Astrocyte (in vitro differentiated cells and primary cell): ENCODE measurements at regions not wholly inside any gene's neighbourhood (a gene's known extent, or its start where the extent isn't known, plus 50 kb on each side); places are given as distances from the start of the nearest gene placed in this dataset.

ENCODE experiments used
- DNase-seq: peaks from one replicate; pipeline ENCODE4 v3.0.0-alpha.2; 2010; ENCODE audit warnings: low read depth
- FAIRE-seq: peaks from 2 replicates; lab custom pipeline; 2011; peaks lifted over from hg19 to GRCh38; lab: Jason Lieb, UNC
- H2AFZ ChIP-seq: 2 replicates; pipeline ENCODE4 v1.6.0; 2012; ENCODE audit warnings: low read depth, low read length, inconsistent platforms
- H3K27ac ChIP-seq: 2 replicates; pipeline ENCODE4 v1.5.1; 2011; ENCODE audit warnings: low read depth, low read length, inconsistent platforms
- H3K27me3 ChIP-seq: 2 replicates; pipeline ENCODE4 v1.6.0; 2011; ENCODE audit warnings: low read length, inconsistent platforms; ENCODE audit not compliant: insufficient read depth
- H3K36me3 ChIP-seq: 2 replicates; pipeline ENCODE4 v1.5.1; 2011; ENCODE audit warnings: low read length, inconsistent platforms; ENCODE audit not compliant: insufficient read depth
- H3K4me1 ChIP-seq: 2 replicates; pipeline ENCODE4 v1.5.1; 2011; ENCODE audit warnings: low read length, inconsistent platforms; ENCODE audit not compliant: insufficient read depth
- H3K4me2 ChIP-seq: 2 replicates; pipeline ENCODE4 v1.6.0; 2012; ENCODE audit warnings: low read length, inconsistent platforms
- H3K4me3 ChIP-seq: 2 replicates; pipeline ENCODE4 v1.5.1; 2011; ENCODE audit warnings: low read depth, mild to moderate bottlenecking, low read length, inconsistent platforms; ENCODE audit not compliant: insufficient read depth
- H3K79me2 ChIP-seq: 2 replicates; pipeline ENCODE4 v1.6.0; 2012; ENCODE audit warnings: mild to moderate bottlenecking, low read length, inconsistent platforms; ENCODE audit not compliant: insufficient read depth
- H3K9ac ChIP-seq: 2 replicates; pipeline ENCODE4 v1.6.0; 2012; ENCODE audit warnings: mild to moderate bottlenecking, low read length, inconsistent platforms
- H3K9me3 ChIP-seq: 2 replicates; pipeline ENCODE4 v1.5.1; 2012; ENCODE audit warnings: low read depth, mild to moderate bottlenecking, low read length, inconsistent platforms; ENCODE audit not compliant: insufficient read depth
- H4K20me1 ChIP-seq: 2 replicates; pipeline ENCODE4 v1.6.0; 2012; ENCODE audit warnings: low read length, inconsistent platforms; ENCODE audit not compliant: insufficient read depth
- H3K27ac Mint-ChIP-seq: one replicate; pipeline ENCODE4 v1.8.0; 2021; ENCODE audit warnings: mild to moderate bottlenecking, mixed read lengths; ENCODE audit not compliant: unreplicated experiment
- H3K27me3 Mint-ChIP-seq: one replicate; pipeline ENCODE4 v1.8.0; 2021; ENCODE audit warnings: low read depth, mixed read lengths; ENCODE audit not compliant: unreplicated experiment
- H3K36me3 Mint-ChIP-seq: one replicate; pipeline ENCODE4 v1.8.0; 2021; ENCODE audit warnings: low read depth, mixed read lengths; ENCODE audit not compliant: unreplicated experiment
- H3K4me1 Mint-ChIP-seq: one replicate; pipeline ENCODE4 v1.8.0; 2021; ENCODE audit warnings: low read depth, mixed read lengths; ENCODE audit not compliant: unreplicated experiment
- H3K4me3 Mint-ChIP-seq: one replicate; pipeline ENCODE4 v1.8.0; 2021; ENCODE audit warnings: mild to moderate bottlenecking, moderate library complexity, mixed read lengths; ENCODE audit not compliant: unreplicated experiment
- H3K9me3 Mint-ChIP-seq: one replicate; pipeline ENCODE4 v1.8.0; 2021; ENCODE audit warnings: mild to moderate bottlenecking, mixed read lengths; ENCODE audit not compliant: unreplicated experiment
- CTCF ChIP-seq: IDR thresholded peaks from 2 replicates; pipeline ENCODE4 v1.5.1; 2011; ENCODE audit warnings: low read depth, mild to moderate bottlenecking, inconsistent platforms, low read length, moderate library complexity; ENCODE audit not compliant: insufficient read depth
- EZH2 ChIP-seq: IDR thresholded peaks from 2 replicates; pipeline ENCODE4 v1.6.1; 2012; ENCODE audit warnings: mild to moderate bottlenecking, low read length, inconsistent platforms; ENCODE audit not compliant: insufficient read depth

DNA sequence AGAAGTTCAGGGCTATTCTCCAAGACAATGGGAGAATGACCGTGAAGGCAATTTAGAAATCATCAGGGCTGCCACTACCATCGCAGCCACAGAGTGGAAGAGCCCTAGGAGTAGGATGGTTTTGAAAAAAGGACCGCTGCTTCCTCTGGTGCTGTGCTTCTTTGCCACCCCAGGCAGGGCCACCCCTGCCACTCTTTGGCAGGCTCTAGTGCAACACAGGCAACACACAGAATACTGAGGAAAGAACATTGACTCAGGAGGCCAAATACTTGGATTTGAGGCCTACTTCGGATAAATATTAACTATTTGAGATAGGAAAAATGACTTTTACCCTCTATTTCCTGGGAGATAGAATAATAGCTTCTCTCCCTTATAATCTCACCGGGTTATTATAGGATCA is 228.9 kb upstream of the BOD1L1 start:
- H3K4me3 Mint-ChIP-seq: no peak overlapping the region
- H3K27ac ChIP-seq: no peak overlapping the region
- no peak overlapping the region for H3K9ac ChIP-seq
- H3K27me3 Mint-ChIP-seq: peaks cover 1% of the 10 kb centered on the region
- no peak overlapping the region for H3K27ac Mint-ChIP-seq
- peaks cover 4% of the 10 kb centered on the region for H3K4me1 Mint-ChIP-seq
- no peaks in the 10 kb centered on the region for H4K20me1 ChIP-seq
- DNase-seq (no peak), FAIRE-seq (no peak)
- no peaks in the 10 kb centered on the region for H3K4me1 ChIP-seq
- no peak overlapping the region for H2AFZ ChIP-seq
- no peaks in the 10 kb centered on the region for H3K36me3 Mint-ChIP-seq
- no peaks in the 10 kb centered on the region for H3K9me3 ChIP-seq
- H3K27me3 ChIP-seq: no peaks in the 10 kb centered on the region
- no peak overlapping the region for H3K4me2 ChIP-seq
- no peak overlapping the region for H3K4me3 ChIP-seq
- H3K79me2 ChIP-seq: no peaks in the 10 kb centered on the region
- H3K36me3 ChIP-seq: no peaks in the 10 kb centered on the region
- TF ChIP-seq EZH2 (no peak), CTCF (no peak)
- H3K9me3 Mint-ChIP-seq: peaks cover 6% of the 10 kb centered on the region

DNA sequence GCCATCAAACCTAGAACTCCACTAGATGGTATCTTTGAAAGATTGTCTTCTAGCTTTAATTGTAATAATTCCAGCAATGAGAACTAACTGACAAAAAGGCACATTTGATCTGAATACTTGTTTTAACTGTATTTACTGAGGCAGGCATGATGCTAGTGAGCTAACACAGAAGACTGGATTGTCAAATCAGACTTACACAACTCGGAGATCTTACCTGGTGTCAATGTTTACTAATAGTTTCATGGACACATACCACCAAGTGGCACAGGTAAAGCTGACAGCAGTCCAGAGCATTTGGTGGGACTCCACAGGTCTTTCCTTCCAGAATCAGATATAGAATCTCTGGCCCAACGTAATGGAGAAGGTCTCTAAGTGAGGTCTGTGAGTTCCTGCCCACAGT is 229.9 kb upstream of the BOD1L1 start:
- Mint-ChIP-seq H3K4me3 (no peak overlapping the region), H3K4me1 (peaks cover 4% of the 10 kb centered on the region), H3K9me3 (peaks cover 8% of the 10 kb centered on the region), H3K27me3 (peaks cover 1% of the 10 kb centered on the region), H3K36me3 (no peaks in the 10 kb centered on the region), H3K27ac (no peak overlapping the region)
- Histone ChIP-seq H3K9ac (no peak overlapping the region), H3K36me3 (no peaks in the 10 kb centered on the region), H4K20me1 (no peaks in the 10 kb centered on the region), H3K27me3 (no peaks in the 10 kb centered on the region), H2AFZ (no peak overlapping the region), H3K27ac (no peak overlapping the region), H3K9me3 (no peaks in the 10 kb centered on the region), H3K4me2 (no peak overlapping the region), H3K79me2 (no peaks in the 10 kb centered on the region), H3K4me3 (no peak overlapping the region), H3K4me1 (no peaks in the 10 kb centered on the region)
- TF ChIP-seq CTCF: no peak
- no peak for TF ChIP-seq EZH2
- FAIRE-seq (no peak), DNase-seq (no peak)

DNA sequence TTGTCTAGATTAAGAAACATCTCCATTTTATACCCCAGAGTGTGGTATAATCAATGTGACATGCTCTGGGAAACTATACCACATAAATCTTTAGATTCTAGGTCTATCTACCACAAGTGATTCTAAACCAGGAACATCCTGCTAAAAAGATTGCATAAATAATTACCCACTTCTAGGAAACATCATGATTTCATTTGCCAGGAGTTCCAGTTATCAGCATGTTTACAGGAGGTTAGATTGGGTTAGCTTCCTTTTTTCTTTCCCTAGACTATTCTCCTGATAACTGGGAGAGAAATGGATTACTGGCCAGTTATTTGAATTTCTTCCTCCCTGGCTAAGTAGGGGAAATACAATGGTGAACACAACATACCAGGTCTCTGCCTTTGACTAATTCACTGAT is 230.3 kb upstream of the BOD1L1 start:
- H3K9me3 Mint-ChIP-seq: peaks cover 11% of the 10 kb centered on the region
- no peak overlapping the region for H3K27ac Mint-ChIP-seq

More for the DNA sequence above, 230.3 kb upstream of the BOD1L1 start:
- Histone ChIP-seq H3K4me2 (no peak overlapping the region), H3K36me3 (no peaks in the 10 kb centered on the region), H3K79me2 (no peaks in the 10 kb centered on the region), H3K27me3 (no peaks in the 10 kb centered on the region), H3K27ac (no peak overlapping the region), H3K4me1 (no peaks in the 10 kb centered on the region), H3K4me3 (no peak overlapping the region), H3K9me3 (no peaks in the 10 kb centered on the region), H3K9ac (no peak overlapping the region), H4K20me1 (no peaks in the 10 kb centered on the region), H2AFZ (no peak overlapping the region)
- Mint-ChIP-seq H3K4me3 (no peak overlapping the region), H3K27me3 (peaks cover 1% of the 10 kb centered on the region), H3K36me3 (no peaks in the 10 kb centered on the region), H3K4me1 (peaks cover 4% of the 10 kb centered on the region)
- FAIRE-seq (no peak), DNase-seq (no peak)
- TF ChIP-seq CTCF: no peak
- TF ChIP-seq EZH2: no peak
